CD1c-positive myeloid dendritic cell (primary cell): ENCODE measurements at regions not wholly inside any gene's neighbourhood (a gene's known extent, or its start where the extent isn't known, plus 50 kb on each side); places are given as distances from the start of the nearest gene placed in this dataset.
"Not testable (repeated sequence)": the region's sequence is repeated elsewhere in the genome, so short reads cannot be mapped to it uniquely, and the experiment has no call there.

ENCODE experiments used
- DNase-seq: peaks from one replicate; pipeline ENCODE4 v3.0.0-alpha.2; 2016; ENCODE audit errors: extremely low spot score

DNA sequence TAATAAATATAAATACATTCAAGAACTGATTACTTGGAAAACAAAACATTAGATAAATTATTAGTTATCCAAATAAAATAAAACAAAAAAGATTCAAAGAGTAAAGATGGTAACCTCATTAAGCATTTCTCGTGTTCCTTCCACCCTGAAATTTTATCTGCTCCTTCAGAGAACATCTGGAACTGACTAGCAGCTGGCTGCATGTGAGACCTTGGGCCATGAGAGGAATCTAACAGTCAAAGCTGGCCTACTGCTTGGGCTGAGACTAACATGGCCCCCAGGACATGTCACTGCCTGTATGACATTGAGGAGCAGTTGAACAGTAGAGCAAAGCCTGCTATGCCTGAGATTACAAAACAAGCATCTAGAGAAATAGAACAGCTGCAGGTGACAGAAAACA is 208.5 kb upstream of the ZSWIM2 start:
- DNase-seq = no peak

DNA sequence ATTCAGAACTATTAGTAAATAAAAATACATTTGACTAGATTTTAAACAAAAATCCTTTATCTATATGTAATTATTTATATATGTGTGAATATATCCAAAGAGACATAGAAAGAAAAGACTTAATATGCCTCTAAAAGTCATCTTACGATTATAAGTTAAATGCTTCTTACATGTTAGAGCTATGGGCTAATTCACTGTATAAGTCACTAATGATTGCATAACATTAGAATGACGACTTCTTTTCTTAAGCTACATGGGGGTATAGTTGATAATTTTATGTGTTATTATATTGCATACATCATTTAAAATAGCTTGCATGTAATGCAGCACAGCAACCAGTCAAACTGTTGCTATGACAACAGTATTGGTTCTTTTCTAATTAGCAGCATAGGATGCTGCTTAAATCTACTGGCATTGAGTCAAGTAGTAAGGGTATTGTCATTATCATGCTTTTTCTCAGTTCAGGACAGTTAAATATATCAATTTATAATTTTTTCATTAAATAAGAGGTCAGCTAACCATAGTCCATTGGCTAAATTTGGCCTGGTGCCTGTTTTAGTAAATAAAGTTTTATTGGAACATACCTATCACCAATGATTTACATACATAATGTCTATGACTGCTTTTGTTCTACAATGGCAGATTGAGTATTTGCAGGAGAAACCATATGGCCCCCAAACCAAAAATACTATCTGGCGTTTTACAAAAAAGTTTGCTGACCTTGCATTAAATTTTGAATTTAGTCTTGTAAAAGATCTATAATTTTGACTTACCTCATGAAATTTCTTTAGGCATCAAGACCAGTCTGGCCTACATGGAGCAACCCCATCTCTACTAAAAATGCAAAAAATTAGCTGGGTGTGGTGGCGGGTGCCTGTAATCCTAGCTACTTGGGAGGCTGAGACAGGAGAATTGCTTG is 207.7 kb upstream of the ZSWIM2 start:
- no peak for DNase-seq

DNA sequence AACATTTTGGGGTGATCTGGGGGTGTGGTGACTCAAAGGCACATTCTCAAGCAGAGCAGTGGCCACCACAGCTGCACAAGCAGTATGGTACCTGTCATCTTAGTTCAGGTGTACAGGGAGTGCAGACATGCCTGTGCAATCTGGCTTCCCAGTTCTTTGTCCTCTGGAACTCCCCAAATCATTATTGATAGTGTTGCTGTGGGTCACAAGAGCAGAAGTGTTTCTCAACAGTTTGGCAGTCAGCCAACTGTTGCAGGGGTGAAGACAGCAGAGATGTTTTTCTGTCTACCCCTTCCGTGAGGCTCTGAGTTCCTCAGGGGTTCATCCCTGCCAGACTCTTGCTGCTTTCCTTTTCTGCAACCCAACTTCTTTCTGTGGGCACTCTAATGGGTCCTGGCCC is 206.5 kb upstream of the ZSWIM2 start:
- DNase-seq = no peak

DNA sequence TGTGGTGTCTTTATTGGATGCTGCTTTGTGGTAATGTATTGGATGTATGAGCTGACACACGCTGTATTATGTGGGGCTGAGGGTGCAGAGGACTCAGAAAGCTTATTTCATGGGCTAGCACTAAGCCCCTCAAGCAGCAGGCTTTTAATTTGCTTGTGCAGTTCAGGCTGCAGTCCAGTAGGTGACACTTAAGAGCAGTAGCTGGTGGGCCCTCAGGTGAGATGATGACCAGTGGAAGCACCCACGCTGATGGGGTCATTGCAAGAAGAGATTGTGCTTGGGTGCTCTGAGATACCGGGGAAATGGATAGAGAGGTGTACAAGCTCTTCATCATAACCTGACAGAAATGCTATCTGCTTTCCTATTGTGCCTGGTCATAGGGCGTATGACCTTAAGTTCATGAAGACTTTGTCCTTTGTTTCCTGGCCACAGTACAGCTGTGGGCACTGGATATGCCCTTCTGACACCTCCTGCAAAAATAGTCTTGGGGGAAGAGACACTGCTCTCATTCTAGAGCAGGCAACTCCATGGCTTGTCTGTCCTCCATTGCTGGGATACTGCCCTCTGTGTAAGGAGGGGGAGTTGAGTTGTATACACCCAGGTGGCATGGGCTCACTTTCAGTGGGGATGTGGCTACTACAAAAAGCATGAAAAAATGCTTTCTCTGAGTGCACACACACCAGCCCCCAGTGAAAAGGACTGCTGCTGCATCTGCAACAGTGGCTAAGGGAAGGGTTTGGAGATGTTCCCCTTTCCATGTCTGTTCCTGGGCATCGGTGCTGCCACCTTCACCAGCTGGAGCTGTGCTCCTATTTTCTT is 205.7 kb upstream of the ZSWIM2 start:
- DNase-seq = no peak

DNA sequence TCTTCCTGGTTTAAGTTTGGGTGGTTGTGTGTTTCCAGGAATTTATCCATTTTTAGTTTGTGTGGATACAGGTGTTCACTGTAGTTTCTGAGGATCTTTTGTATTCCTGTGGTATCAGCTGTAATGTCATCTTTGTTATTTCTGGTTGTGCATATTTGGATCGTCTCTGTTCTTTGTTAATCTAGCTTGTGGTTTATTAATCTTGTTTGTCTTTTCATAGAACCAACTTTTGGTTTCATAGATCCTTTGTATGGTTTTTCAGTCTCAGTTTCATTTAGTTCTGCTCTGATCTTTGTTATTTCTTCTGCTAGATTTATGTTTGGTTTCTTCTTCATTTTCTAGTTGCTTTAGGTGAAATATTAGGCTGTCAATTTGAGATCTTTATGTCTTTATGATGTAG is 202.4 kb upstream of the ZSWIM2 start:
- no peak for DNase-seq

DNA sequence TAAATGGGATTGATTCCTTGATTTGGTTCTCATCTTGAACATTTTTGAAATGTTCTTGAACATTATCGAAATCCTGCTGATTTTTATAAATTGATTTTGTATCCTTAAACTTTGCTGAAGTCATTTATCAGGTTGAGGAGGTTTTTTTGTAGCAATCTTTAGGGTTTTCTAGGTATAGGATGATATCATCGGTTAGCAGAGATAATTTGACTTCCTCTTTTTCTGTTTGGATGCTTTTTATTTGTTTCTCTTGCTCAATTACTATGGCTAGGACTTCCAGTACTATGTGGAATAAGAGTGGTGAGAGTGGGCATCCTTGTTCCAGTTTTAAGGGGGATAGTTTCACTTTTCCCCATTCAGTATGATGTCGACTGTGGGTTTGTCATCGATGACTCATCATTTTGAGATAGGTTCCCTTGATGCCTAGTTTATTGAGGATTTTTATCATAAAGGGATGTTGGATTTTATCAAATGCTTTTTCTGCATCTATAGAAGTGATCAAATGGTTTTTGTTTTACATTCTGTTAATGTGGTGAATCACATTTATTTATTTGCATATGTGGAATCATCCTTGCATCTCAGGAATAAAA is 201.5 kb upstream of the ZSWIM2 start:
- no peak for DNase-seq

DNA sequence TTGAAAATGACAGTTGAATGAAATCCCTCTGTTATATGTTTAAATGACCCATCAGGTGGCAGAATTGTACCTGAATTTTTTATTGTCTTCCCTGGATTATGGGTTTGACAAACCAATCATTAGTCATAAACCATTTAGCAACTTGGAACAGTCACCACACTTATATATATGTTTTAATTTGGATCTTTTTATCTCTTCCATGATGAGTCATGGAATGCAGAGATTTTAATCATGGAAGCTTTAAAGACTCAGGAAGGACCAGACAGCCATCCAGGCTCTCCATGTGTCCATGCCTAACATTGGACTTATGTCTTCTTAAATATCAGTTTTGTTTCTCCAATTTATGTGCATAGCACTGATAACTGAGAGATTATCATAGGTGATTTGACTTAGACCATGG is 188.3 kb upstream of the ZSWIM2 start:
- no peak for DNase-seq

DNA sequence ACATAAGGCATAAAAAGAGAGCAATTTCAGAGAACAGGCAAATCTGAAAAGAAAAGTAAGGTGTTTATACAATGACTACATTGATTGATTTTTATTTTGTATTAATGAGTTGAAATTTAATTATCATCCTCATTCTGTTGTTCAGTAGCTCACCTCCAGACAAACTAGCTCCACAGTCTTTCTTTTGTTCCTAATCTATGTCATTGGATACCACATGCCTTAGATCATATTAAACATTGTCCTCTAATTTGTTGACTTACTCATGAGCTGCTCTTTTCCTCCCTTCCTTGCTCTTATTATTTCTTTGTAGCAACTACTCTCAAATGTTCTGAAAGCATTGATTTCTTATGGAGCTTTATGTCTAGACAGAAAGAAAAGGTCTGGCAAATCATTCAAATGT is 185.5 kb upstream of the ZSWIM2 start:
- DNase-seq = no peak

DNA sequence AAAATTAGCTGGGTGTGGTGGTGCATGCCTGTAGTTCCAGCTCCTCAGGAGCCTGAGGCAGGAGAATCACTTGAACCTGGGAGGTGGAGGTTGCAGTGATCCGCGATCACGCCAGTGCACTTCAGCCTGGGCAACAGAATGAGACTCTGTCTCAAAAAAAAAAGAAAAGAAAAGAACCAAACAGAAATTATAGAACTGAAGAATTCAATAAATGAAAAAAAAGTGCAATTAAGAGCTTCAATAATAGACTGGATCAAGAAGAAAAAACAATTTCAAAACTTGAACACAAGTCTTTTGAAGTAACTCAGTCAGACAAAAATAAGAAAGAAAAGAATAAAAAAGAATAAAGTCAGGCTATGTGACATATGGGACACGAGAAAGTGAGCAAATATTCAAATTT is 175.8 kb upstream of the ZSWIM2 start:
- no peak for DNase-seq

DNA sequence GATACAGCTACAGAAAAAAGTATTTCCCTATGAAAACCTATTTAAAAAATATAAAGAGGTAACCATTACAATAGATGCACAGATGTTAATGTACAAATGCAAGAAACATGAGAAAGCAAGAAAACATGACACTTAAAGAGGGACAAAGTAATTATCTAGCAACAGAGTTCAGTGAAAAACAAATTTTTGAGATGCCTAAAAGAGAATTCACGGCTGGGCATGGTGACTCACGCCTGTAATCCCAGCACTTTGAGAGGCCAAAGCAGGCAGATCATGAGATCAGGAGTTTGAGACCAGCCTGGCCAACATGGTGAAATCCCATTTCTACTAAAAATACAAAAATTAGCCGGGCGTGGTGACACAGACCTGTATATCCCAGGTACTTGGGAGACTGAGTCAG is 175.0 kb upstream of the ZSWIM2 start:
- not testable (repeated sequence) for DNase-seq

DNA sequence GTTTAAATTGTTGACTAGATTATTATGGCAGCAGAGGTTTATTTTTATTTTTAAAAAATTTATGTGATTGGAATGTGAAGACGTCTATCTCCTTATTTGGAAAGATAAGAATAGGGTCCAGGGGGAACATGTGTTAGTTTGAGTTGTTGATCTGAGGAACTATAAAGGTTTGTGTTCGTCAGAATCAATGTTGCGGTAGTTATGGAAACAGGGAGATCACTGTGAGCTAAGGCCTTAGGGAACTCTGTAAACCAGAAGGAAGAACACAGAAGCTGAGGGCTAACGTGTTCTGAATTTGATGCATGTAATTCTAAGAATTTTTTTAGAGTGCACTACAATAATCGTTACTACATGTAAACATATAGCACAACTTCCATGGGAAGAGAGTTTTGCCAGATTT is 168.5 kb upstream of the ZSWIM2 start:
- DNase-seq = no peak

DNA sequence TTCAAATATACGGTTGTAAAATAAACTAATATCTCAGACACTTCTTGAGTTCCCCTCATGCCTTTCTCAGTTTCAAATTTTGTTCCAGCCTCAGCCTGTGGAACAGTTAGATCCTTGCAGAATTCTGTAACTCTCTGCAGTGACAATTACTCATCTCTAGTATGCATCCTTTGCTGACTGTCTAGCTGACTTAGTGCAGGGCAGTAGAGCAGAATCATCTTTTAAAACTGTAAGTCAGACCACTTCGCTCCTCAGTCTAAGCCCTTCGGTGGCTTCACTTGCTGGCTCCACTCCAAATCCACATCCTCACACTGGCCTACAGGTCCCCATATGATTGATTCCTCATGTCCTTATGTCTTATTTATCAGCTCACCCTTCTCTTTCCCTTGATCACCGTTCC is 164.1 kb upstream of the ZSWIM2 start:
- DNase-seq = no peak

DNA sequence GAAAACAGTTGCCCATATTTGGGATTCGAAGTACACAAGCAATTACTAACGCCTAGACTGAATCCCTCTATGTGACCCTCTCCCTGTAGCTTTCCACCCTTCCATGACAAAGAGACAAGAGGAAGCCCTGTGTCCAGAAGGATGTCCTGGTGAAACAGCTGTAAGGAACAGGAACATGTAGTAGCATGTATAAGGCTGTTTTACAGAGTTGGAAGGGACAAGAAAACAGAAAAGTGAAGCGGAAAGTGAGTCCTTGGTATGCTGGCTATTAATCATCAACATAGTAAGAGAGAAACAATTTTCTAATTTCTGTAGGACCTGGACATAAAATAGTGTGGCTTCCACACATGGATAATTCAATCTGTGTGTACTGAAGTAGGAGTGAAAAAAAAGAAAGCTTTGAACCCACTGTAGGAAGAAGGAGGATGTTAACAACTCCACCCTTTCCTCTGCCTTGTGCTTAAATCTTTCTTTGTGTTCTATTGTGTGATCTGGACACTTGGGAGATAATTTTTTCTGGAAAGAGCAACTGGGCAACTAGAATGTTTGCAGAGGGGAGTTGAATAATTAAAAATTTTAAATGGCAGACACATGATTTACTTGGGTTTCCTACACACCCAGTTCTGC is 162.3 kb upstream of the ZSWIM2 start:
- no peak for DNase-seq

DNA sequence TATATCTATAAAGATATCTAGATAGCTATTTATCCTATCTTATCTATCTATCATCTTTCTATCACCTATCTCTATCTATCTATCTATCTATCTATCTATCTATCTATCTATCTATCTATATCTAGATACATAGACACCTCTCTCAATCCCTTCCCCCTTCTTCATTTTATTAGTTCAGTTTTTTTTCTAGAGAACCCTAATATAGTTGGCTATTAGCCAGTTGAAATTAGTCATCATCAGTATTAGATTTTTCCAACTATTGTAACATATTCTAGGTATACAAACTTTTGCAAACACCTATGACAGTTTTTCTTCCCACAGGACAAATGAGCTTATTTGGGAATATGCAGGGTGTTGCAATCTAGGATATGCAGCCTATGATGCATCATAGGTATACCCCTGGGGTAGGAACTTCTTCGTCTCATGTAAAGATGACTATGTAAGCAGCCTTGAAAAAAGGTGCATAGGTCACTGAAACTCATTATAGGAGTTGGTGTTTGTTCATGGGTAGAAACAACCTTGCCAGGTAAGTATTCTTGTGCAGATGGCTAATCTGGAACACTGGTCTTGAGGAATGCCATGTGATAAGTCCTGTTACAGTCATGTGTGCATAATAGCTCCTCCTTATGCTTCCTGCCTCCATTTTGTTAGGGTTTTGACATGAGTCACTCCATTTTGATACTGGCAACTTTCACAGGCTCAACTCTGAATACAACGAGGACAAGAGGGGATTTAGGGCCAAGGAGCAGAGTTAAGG is 160.7 kb upstream of the ZSWIM2 start:
- DNase-seq = no peak

DNA sequence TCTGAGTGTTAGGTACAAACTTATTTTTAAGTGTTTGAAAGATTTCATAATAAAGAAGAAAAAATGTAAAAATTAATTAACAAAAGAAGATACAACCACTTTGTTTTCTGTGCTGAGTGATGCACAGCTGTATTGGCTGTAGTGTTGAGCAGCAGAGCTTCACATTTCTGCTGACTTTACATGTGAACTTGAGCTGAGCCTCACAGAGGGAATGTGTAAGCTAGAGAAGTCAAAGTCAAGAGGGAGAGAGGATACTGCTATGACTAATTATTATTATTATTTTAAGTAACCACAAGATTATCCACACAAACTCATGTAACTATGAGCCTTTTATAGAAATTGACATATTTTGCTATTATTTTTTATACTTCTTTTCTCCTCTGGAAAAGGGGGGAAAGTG is 159.1 kb upstream of the ZSWIM2 start:
- DNase-seq = no peak

DNA sequence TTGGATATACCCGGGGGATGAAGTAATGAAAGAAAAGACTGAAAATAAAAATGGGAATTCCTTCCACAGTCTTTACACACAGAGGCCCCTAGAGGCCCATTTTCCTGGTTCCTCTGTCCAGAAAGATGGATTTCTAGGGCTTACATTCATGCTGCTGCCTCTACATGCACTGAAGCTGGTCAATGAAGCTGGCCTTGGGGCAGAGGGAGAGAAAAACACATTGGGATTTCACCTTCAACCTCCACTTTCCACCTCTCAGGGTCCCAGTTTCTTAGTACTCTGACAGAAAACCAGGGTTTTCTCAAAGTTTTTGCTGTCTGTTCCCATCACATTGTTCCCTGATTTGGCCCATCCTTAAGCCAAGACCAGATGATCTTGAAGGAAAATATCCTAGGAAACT is 154.6 kb upstream of the ZSWIM2 start:
- no peak for DNase-seq

DNA sequence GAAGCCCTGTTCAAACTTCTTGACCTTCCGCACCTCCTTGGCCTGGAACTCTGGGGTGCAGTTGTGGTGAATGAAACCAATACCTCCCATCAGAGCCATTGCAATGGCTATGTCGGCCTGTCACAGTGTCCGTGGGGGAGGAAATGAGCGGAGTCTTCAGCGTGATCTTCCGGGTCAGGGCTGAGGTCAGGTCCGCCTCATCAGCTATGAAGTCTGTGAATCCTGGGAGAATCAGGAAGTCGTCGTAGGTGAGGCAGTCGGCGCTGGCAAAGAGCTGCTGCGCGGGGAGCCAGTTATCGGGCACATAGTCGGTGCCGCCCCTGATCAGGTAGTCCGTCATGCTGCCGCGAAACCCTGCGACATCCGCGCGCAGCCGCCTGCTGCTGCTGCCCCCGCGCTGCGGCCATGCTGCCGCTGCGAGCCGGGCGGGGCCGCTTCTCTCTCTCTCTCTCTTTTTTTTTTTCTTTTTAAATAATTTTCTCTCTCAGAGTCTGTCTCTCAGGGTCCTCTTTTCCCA is 154.1 kb upstream of the ZSWIM2 start:
- DNase-seq = no peak

DNA sequence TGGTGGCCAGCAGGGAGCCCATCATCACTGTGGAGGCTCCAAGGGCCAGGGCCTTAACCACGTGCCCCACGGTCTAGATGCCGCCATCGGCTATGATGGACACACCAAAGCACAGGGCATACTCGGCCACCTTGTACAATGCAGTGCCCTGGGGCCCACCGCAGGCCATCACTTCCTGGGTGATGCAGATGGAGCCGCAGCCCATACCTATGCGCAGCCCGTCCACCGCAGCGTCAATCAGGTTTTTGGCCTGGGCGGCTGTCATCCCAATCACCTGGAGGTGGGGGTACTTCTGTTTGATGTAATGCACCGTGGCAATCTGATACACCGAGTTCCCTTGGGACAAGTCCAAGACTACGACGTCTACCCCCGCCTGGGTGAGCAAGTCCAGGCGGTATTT is 153.3 kb upstream of the ZSWIM2 start:
- no peak for DNase-seq

DNA sequence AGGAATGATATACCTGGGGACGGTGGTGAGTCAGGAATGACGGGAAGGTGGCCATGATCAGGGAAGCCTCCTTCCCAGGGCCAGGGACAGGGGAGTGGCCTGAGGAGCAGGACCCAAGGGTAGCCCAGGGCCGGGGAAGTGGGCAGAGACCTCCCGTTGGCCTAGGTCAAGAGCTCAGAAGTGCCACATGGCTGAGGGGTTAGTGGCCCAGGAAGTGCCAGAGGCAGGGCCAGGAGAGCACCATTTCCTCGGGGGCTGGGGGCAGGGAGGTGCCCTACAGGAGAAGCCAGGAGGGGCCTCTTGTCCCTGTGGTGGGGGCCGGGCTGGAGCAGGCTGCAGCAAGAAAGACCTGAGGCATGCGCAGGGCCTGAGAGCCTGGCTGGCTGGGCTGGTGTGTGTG is 152.3 kb upstream of the ZSWIM2 start:
- no peak for DNase-seq

DNA sequence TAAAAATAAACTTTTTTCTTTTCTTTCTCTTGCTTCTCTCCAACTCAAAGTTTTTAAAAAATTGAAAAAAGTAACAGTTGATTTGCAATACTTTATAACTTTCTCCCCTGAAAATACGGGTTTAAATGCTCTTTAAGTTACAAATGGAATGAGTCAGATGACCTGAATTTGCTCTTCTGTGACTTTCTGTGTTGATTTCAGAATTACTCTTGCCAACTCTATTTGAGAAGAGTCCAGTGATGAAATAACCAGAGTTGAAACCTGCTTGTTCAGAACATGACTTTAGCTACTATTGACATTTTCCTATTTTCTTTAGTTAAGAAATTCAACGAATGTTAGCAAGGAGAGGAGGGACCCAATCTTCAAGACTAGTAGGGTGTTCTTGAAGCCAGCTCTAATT is 146.1 kb upstream of the ZSWIM2 start:
- no peak for DNase-seq

DNA sequence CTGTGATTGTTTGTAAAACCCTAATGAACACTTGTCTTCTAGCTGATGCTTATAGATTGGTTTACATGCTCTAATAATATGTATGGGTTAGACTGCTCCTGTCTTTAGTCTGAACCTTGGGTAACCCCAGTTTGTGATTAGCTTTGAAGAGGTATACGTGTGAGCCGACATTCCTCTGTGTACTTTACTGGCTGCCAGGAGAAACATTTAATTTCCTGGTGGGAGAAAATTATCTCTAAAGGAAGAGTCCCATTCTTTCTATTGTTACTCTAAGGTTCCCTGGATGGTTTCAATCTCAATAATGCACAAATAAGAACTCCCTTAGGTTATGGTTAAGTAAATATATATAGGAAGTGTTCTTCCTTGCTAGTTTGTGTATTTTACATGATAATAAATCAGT is 143.6 kb upstream of the ZSWIM2 start:
- no peak for DNase-seq
